ENCODE measurements at regions not wholly inside any gene's neighbourhood (a gene's known extent, or its start where the extent isn't known, plus 50 kb on each side); places are given as distances from the start of the nearest gene placed in this dataset.
"Not testable (repeated sequence)": the region's sequence is repeated elsewhere in the genome, so short reads cannot be mapped to it uniquely, and the experiment has no call there.

GRCh38 chr3:124322966-124323365 is 331.0 kb upstream of the ROPN1 start:
- no peak for DNase-seq

DNA sequence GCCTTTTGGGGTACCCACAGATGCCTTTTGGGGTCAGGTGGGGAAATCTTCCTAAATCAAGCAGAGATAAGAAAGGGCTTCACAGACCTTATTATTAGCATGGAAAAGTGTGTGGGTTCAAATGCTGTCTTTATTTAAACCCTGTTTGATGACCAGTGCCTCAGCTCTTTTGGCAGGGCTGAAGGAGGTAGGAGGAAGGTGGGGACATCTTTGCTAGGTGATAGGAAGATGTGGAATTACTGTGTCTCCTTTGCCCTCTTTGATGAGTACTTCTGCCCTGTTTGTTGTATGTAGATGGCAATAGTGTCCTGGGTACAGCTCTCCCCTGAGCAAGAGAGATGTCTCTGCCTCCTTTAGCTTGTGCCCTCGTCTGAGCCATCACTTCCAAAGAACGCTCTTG is 333.3 kb upstream of the ROPN1 start:
- DNase-seq, result no peak

GRCh38 chr3:124329723-124330122 is 337.8 kb upstream of the ROPN1 start:
- no peak for DNase-seq

GRCh38 chr3:124333931-124334640 is 342.2 kb upstream of the ROPN1 start:
- DNase-seq, result no peak

DNA sequence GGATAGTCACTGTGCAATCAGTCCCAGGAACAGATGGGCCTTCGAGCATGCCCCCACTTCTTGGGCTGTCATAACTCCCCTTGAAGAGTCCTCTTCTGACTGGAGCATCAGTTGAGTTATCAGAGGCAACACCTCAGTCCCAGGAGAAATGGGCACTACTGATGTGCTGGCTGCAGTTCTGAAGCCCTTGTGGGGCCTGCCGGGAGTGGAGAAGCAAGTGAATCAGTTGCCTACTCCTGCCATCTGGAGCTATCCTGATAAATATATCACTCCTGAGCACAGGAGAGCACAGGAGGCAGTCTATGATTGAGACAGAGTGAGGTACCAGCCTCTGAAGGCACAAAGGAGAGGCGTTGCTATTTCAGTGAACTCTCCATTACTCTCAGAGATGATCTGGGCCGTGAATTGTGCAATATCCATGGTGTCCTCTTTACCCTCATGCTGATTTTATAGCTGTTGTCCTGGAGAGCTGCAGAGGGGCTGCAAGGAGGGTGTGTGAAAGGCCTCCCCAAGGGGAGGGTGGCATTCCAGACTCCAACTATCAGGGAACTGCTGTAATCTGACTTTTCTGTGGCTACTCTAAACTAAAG is 344.2 kb upstream of the ROPN1 start:
- DNase-seq, result no peak

DNA sequence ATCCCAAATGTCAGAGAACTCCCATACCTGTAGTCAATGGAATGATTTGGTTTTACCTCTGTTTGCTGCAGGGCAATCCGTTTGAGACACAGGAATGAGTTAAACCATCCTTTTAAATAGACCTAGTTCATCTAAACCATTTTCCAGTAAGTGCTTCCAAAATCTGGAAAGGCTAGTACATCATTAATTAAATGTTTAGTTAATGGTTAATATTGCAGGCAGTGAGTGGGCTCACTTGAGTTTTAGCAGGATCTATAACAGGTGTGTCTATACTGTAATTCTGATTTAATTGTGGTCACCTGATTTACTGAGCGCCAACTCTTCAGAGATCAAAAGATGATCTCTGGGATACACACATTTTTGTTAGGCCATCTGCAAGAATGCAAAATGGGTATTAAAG is 353.9 kb upstream of the ROPN1 start:
- no peak for DNase-seq

GRCh38 chr3:124346487-124346886 is 354.6 kb upstream of the ROPN1 start:
- DNase-seq, result no peak

GRCh38 chr3:124347418-124347817 is 355.5 kb upstream of the ROPN1 start:
- DNase-seq, result no peak

DNA sequence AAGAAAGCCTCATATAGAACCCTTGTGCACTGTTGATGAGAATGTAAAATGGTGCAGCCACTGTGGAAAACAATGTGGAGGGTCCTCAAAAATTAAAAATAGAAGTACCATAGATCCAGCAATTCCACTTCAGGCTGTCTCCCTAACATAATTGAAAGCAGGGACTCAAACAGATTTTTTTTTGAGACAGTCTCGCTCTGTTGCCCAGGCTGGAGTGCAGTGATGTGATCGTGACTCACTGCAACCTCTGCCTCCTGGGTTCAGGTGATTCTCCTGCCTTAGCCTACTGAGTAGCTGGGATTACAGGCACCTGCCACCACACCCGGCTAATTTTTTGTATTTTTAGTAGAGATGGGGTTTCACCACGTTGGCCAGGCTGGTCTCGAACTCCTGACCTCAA is 356.6 kb upstream of the ROPN1 start:
- DNase-seq, result not testable (repeated sequence)

GRCh38 chr3:124351430-124352148 is 359.7 kb upstream of the ROPN1 start:
- peak; percentile 53 for DNase-seq

- peak; percentile 17 for DNase-seq
These were observed 360.2 kb upstream of the ROPN1 start for GRCh38 chr3:124352149-124352539.

DNA sequence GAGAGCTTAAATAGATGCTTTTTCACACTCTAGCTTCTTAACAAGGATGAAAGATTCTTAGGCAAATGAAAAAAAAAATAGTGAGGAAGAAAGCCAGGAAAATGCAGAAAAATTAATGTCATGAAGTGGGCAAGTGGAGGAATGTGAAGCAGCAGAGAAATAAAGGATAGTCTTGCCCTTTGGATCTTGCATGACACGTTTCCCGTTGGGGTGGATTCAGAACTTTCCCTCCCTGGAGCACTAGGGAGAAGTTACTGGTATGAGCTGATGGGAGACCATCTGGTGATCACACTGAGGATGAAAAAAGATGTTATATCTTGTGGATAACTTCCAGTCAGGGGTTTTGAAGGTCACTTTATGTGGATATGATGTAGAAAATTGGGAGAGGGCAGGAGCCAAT is 361.8 kb upstream of the ROPN1 start:
- no peak for DNase-seq

DNA sequence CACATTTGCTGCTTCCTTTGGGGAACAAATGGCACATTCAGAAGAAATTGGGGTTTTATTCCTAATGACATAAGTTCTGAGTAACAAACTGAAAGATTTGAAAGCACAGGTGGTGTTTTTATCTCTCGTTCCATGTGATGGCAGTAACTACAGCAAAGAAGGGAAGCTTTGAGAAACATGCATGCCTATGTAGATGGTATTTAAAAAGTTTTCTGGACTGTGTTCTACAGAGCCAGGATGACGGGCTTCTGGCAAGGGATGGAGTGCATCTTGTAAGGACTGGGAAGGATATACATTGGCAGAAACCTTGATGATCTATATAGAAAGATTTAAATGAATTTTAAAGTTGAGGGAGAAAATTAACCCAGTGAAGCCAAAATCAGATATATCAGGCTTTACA is 362.2 kb upstream of the ROPN1 start:
- no peak for DNase-seq

- DNase-seq, result no peak
These were observed 366.2 kb upstream of the ROPN1 start for GRCh38 chr3:124358156-124358555.

- DNase-seq, result no peak
These were observed 368.2 kb upstream of the ROPN1 start for GRCh38 chr3:124360155-124360554.

GRCh38 chr3:124360563-124360962 is 368.6 kb upstream of the ROPN1 start:
- DNase-seq, result no peak

DNA sequence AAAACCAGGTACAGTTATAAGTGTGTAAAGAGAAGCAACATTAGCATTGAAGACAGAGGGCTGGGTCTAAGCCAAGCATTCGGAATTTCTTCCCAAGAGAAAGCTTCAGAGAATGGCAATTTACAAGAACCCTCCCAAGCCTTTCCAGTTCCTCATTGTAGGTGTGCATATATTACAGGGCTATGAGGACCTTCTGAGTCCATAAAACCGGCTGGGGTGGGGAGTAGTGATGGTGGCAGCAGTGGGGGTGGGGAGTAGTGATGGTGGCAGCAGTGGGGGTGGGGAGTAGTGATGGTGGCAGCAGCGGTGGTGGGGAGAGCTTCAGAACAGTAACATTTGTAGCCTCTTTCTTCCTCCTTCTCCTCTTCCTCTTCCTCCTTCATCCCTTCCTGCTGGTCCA is 368.7 kb upstream of the UMPS start:
- no peak for DNase-seq

DNA sequence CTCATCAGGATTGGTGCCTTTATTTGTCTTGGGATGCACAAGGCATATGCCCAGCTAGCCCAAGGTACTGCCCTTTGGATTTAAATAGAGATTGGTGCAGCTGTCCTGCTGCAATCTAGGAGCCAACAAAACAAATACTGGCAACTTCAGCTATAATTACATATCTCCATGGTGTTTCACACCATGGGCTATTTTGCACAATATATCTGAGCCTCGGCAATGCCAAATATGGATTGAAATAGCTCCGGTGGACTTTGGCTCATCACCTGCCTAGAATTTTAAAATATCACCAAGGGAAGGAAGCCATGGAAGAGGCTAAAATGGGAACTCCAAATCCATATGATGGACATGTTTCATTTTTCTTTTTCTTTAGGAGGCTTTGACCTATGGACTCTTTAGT is 367.8 kb upstream of the UMPS start:
- DNase-seq, result no peak

GRCh38 chr3:124363476-124363875 is 366.8 kb upstream of the UMPS start:
- no peak for DNase-seq

DNA sequence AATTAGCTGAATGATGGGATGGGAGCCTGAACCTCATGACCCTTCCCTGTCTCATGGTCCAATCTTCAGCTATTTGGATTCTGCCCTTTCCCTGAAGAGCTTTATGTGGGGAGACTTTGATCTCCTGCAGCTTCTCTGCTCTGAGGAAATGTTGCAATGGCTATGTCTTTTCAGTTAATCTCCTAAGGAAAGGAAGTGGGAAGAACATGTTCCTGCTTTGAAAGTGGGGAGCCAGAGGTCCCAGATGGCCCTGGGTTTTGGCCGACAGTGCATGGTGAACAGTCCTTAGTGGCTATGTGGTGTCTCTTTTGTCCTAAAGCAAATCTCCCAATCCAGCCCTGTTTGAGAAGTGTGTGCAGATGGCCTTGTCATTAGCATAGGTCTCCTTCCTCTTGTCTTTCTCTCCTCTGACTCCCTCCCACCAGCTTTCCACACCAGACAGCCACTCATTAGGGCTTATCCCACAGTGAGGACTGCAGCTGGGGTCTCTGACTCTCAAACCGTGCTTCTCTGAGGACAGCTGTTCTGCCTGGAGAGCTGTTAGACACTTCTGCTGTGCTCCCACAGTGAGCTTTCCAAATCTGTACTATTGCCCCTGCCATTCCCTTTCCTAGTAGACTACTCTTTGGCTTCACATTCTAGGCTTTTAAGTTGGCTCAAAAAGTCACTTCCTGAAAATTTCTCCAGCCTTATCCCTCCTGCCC is 365.8 kb upstream of the UMPS start:
- peak; percentile 26 for DNase-seq

- DNase-seq, result not testable (repeated sequence)
These were observed 363.6 kb upstream of the UMPS start for GRCh38 chr3:124366655-124367054.

- no peak for DNase-seq
These were observed 357.5 kb upstream of the UMPS start for GRCh38 chr3:124372775-124373174.

GRCh38 chr3:124373524-124373923 is 356.7 kb upstream of the UMPS start:
- no peak for DNase-seq

GRCh38 chr3:124374583-124374982 is 355.7 kb upstream of the UMPS start:
- DNase-seq, result no peak

All from DMS 273 treated with DMSO at 0.1 percent for 48 hours (cell line).